Astrocyte (in vitro differentiated cells and primary cell): ENCODE measurements at regions not wholly inside any gene's neighbourhood (a gene's known extent, or its start where the extent isn't known, plus 50 kb on each side); places are given as distances from the start of the nearest gene placed in this dataset.
A peak's percentile ranks its signal among the peaks of the same experiment; 100 is the strongest.
"Not testable (repeated sequence)": the region's sequence is repeated elsewhere in the genome, so short reads cannot be mapped to it uniquely, and the experiment has no call there.

Experiments
- DNase-seq: peaks from one replicate; pipeline ENCODE4 v3.0.0-alpha.2; 2010; ENCODE audit warnings: low read depth
- FAIRE-seq: peaks from 2 replicates; lab custom pipeline; 2011; peaks lifted over from hg19 to GRCh38; lab: Jason Lieb, UNC
- H2AFZ ChIP-seq: 2 replicates; pipeline ENCODE4 v1.6.0; 2012; ENCODE audit warnings: low read depth, low read length, inconsistent platforms
- H3K27ac ChIP-seq: 2 replicates; pipeline ENCODE4 v1.5.1; 2011; ENCODE audit warnings: low read depth, low read length, inconsistent platforms
- H3K27me3 ChIP-seq: 2 replicates; pipeline ENCODE4 v1.6.0; 2011; ENCODE audit warnings: low read length, inconsistent platforms; ENCODE audit not compliant: insufficient read depth
- H3K36me3 ChIP-seq: 2 replicates; pipeline ENCODE4 v1.5.1; 2011; ENCODE audit warnings: low read length, inconsistent platforms; ENCODE audit not compliant: insufficient read depth
- H3K4me1 ChIP-seq: 2 replicates; pipeline ENCODE4 v1.5.1; 2011; ENCODE audit warnings: low read length, inconsistent platforms; ENCODE audit not compliant: insufficient read depth
- H3K4me2 ChIP-seq: 2 replicates; pipeline ENCODE4 v1.6.0; 2012; ENCODE audit warnings: low read length, inconsistent platforms
- H3K4me3 ChIP-seq: 2 replicates; pipeline ENCODE4 v1.5.1; 2011; ENCODE audit warnings: low read depth, mild to moderate bottlenecking, low read length, inconsistent platforms; ENCODE audit not compliant: insufficient read depth
- H3K79me2 ChIP-seq: 2 replicates; pipeline ENCODE4 v1.6.0; 2012; ENCODE audit warnings: mild to moderate bottlenecking, low read length, inconsistent platforms; ENCODE audit not compliant: insufficient read depth
- H3K9ac ChIP-seq: 2 replicates; pipeline ENCODE4 v1.6.0; 2012; ENCODE audit warnings: mild to moderate bottlenecking, low read length, inconsistent platforms
- H3K9me3 ChIP-seq: 2 replicates; pipeline ENCODE4 v1.5.1; 2012; ENCODE audit warnings: low read depth, mild to moderate bottlenecking, low read length, inconsistent platforms; ENCODE audit not compliant: insufficient read depth
- H4K20me1 ChIP-seq: 2 replicates; pipeline ENCODE4 v1.6.0; 2012; ENCODE audit warnings: low read length, inconsistent platforms; ENCODE audit not compliant: insufficient read depth
- H3K27ac Mint-ChIP-seq: one replicate; pipeline ENCODE4 v1.8.0; 2021; ENCODE audit warnings: mild to moderate bottlenecking, mixed read lengths; ENCODE audit not compliant: unreplicated experiment
- H3K27me3 Mint-ChIP-seq: one replicate; pipeline ENCODE4 v1.8.0; 2021; ENCODE audit warnings: low read depth, mixed read lengths; ENCODE audit not compliant: unreplicated experiment
- H3K36me3 Mint-ChIP-seq: one replicate; pipeline ENCODE4 v1.8.0; 2021; ENCODE audit warnings: low read depth, mixed read lengths; ENCODE audit not compliant: unreplicated experiment
- H3K4me1 Mint-ChIP-seq: one replicate; pipeline ENCODE4 v1.8.0; 2021; ENCODE audit warnings: low read depth, mixed read lengths; ENCODE audit not compliant: unreplicated experiment
- H3K4me3 Mint-ChIP-seq: one replicate; pipeline ENCODE4 v1.8.0; 2021; ENCODE audit warnings: mild to moderate bottlenecking, moderate library complexity, mixed read lengths; ENCODE audit not compliant: unreplicated experiment
- H3K9me3 Mint-ChIP-seq: one replicate; pipeline ENCODE4 v1.8.0; 2021; ENCODE audit warnings: mild to moderate bottlenecking, mixed read lengths; ENCODE audit not compliant: unreplicated experiment
- EZH2 ChIP-seq: IDR thresholded peaks from 2 replicates; pipeline ENCODE4 v1.6.1; 2012; ENCODE audit warnings: mild to moderate bottlenecking, low read length, inconsistent platforms; ENCODE audit not compliant: insufficient read depth
- TF ChIP-seq, protein P1 (sequence below): IDR thresholded peaks from 2 replicates; pipeline ENCODE4 v1.5.1; 2011; ENCODE audit warnings: low read depth, mild to moderate bottlenecking, inconsistent platforms, low read length, moderate library complexity; ENCODE audit not compliant: insufficient read depth

DNA sequence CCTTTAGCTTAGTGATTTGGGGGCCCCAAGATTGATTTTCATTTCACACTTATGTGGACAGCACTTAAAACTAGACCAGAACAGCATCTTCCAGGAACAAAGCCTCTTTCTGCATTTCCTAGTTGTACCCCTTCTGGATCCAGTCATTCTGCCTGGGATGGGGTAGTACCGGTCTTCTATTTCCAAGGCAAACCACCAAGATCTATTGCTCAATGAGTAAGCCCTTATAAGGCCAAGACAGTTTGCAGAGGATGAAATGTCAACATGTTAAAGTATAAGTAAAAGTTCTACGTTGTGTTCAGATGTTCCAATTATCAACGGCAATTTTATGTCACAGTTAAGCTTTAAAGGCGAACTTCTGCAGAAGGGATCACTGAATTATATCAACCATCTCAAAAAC, 106.9 kb upstream of the ZNF746 start:
- peaks cover 23% of the 10 kb centered on the region for H3K36me3 Mint-ChIP-seq
- no peaks in the 10 kb centered on the region for H3K27me3 Mint-ChIP-seq
- FAIRE-seq = no peak

DNA sequence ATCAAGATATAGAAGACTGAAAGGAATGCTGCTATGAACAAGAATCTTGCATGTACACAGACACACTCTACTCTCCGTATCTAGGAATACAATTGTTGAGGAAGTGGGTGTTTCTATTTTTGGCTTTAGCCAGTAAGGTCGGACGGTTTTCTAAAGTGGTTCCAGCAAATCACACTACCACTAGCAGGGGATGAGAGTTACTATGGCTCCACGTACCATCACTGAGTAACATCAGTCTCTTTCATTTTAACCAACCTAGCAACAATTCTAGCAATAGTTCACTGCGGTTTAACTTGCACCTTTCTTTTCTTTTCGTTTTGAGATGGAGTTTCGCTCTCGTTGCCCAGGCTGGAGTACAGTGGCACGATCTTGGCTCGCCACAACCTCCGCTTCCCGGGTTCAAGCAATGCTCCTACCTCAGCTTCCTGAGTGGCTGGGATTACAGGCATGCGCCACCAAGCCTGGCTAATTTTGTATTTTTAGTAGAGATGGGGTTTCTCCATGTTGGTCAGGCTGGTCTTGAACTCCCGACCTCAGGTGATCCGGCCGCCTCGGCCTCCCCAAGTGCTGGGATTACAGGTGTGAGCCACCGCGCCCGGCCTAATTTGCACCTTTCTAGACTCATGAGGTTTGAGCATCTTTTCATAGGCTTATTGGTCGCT, 103.2 kb upstream of the ZNF746 start:
- peaks cover 18% of the 10 kb centered on the region for H4K20me1 ChIP-seq
- H3K36me3 Mint-ChIP-seq = peaks cover 19% of the 10 kb centered on the region
- not testable (repeated sequence) for H3K9me3 Mint-ChIP-seq, H3K9me3 ChIP-seq, H2AFZ ChIP-seq, H3K4me1 ChIP-seq, H3K9ac ChIP-seq, H3K27ac ChIP-seq, H3K36me3 ChIP-seq, H3K4me3 Mint-ChIP-seq, H3K27me3 ChIP-seq, H3K4me3 ChIP-seq, DNase-seq, H3K27me3 Mint-ChIP-seq, FAIRE-seq, H3K4me1 Mint-ChIP-seq, H3K4me2 ChIP-seq, H3K79me2 ChIP-seq
- H3K27ac Mint-ChIP-seq = peak overlapping the region; percentile 22

More for the DNA sequence above, 106.9 kb upstream of the ZNF746 start:
- no peaks in the 10 kb centered on the region for H3K9me3 ChIP-seq
- H3K79me2 ChIP-seq = no peaks in the 10 kb centered on the region
- H3K9me3 Mint-ChIP-seq = no peaks in the 10 kb centered on the region
- no peak overlapping the region for H2AFZ ChIP-seq
- peaks cover 5% of the 10 kb centered on the region for H3K4me1 Mint-ChIP-seq
- H3K4me2 ChIP-seq = no peak overlapping the region
- peaks cover 9% of the 10 kb centered on the region for H4K20me1 ChIP-seq
- H3K9ac ChIP-seq = no peak overlapping the region
- no peak overlapping the region for H3K4me3 ChIP-seq
- no peak overlapping the region for H3K27ac Mint-ChIP-seq
- no peaks in the 10 kb centered on the region for H3K4me1 ChIP-seq
- H3K27me3 ChIP-seq = no peaks in the 10 kb centered on the region
- H3K4me3 Mint-ChIP-seq = no peak overlapping the region
- DNase-seq = no peak
- H3K27ac ChIP-seq = no peak overlapping the region
- H3K36me3 ChIP-seq = peaks cover 23% of the 10 kb centered on the region
- TF ChIP-seq EZH2 = no peak
- TF ChIP-seq, protein P1, sequence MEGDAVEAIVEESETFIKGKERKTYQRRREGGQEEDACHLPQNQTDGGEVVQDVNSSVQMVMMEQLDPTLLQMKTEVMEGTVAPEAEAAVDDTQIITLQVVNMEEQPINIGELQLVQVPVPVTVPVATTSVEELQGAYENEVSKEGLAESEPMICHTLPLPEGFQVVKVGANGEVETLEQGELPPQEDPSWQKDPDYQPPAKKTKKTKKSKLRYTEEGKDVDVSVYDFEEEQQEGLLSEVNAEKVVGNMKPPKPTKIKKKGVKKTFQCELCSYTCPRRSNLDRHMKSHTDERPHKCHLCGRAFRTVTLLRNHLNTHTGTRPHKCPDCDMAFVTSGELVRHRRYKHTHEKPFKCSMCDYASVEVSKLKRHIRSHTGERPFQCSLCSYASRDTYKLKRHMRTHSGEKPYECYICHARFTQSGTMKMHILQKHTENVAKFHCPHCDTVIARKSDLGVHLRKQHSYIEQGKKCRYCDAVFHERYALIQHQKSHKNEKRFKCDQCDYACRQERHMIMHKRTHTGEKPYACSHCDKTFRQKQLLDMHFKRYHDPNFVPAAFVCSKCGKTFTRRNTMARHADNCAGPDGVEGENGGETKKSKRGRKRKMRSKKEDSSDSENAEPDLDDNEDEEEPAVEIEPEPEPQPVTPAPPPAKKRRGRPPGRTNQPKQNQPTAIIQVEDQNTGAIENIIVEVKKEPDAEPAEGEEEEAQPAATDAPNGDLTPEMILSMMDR = no peak

DNA sequence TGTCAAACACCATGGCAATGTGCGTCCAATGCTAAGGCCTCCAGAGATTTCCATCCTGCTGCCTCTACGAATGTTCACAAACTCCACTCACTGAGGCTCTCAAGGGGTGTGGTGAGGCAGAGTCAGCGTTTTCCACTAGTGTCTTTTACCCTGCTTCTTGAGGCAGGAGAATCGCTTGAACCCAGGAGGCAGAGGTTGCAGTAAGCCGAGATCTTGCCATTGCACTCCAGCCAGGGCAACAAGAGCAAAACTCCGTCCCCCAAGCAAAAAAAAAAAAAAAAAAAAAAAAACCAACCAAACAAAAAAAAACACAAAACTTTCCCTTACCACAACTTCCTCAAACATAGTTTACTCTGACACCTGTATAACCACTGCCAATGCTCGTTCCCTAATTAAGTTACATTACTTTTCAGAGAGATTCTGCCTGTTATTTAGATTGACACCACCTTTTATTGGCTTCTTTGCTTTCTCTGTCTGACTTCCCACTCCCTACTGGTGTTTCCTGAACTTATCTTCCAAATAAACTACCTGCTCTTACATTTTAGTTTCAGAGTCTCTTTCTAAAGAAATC, 102.1 kb upstream of the ZNF746 start:
- Histone ChIP-seq H3K4me2 (no peak overlapping the region), H3K4me3 (no peak overlapping the region), H2AFZ (no peak overlapping the region), H4K20me1 (peaks cover 18% of the 10 kb centered on the region), H3K36me3 (peaks cover 11% of the 10 kb centered on the region), H3K9ac (no peak overlapping the region), H3K27ac (no peak overlapping the region), H3K4me1 (no peaks in the 10 kb centered on the region), H3K27me3 (no peaks in the 10 kb centered on the region), H3K9me3 (no peaks in the 10 kb centered on the region), H3K79me2 (no peaks in the 10 kb centered on the region)
- no peak for DNase-seq
- Mint-ChIP-seq H3K36me3 (peaks cover 19% of the 10 kb centered on the region), H3K4me1 (peaks cover 5% of the 10 kb centered on the region), H3K27me3 (no peaks in the 10 kb centered on the region), H3K9me3 (no peaks in the 10 kb centered on the region), H3K4me3 (no peak overlapping the region), H3K27ac (no peak overlapping the region)
- no peak for FAIRE-seq
- TF ChIP-seq EZH2 = no peak
- TF ChIP-seq, protein P1 = no peak
